HG03558 (cell line): ENCODE measurements at regions not wholly inside any gene's neighbourhood (a gene's known extent, or its start where the extent isn't known, plus 50 kb on each side); places are given as distances from the start of the nearest gene placed in this dataset.
A peak's percentile ranks its signal among the peaks of the same experiment; 100 is the strongest.

ENCODE experiments used
- ATAC-seq: cut with Tn5 transposase; IDR thresholded peaks from one replicate; pipeline ENCODE4 v1.9.1; 2021; ENCODE audit warnings: moderate number of reproducible peaks; ENCODE audit not compliant: unreplicated experiment; ENCODE audit errors: extremely low read depth

DNA sequence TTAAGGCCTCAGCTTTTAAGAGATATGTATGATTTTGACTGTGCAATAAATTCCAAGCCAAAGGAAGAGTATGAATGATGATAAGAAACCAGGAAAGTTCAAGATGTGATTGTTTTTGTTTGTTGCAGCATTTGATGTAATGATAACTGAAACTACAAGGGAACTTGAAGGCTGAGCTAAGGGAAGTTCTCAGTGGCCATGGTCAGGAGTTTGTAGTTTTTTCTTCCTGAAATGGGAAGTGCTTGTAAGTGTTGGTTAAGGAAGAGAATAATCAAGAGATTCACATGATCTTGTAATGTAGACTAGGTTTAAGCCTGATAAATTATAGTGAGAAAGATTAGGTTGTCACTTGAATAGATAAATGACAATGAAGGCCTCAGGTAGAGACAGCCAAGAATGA is 53.4 kb downstream of the PTCHD4 start:
- ATAC-seq: no peak

DNA sequence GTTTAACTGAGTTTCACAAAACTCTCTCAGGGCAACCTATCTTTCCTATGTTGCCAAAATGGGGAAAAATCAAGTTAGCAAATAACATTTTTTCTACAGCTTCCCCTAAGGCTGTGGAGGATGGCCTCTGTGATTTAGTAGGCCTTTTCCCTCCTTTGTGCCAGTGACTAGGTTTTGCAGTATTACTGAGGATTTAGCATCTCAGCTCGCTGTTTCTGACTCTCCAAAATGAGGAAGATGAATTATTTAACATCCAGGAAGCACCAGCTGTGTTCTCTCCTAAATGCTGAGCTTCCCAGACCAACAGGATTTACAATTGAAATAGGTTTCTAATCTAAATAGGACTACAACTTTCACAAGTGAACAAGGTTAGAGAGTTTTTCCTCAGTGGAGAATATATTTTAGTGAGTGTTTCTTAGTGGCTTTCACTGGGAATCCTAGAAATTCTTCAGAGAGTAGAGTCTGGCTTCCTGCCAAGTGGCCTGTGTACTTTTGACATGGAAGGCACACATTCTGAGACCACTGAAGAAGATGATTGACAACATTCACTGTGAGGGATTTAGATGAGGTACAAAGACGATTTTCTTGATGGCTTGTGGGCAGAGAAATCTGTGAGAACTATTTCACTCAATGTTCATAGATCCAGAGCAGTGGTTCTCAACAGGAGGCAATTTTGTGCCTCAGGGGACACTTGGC is 62.4 kb downstream of the PTCHD4 start:
- no peak for ATAC-seq

DNA sequence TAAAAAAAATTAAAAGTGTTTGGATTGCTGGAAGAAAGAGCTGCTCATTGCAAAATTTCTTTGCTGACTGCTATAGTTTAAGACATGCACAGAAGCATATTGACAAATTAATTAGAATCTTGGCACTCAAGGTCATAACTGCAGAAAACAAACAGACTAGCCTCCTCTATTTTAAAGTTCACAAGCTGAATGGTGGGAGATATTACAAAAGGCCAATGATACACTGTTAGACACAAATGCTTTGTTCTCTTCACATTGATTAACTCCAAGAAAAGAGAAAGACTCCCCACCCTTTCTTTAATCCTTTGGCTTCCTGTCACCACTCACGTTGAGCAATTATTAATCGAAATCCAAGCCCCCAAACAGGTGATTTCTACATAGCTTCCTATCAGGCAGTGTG is 69.1 kb downstream of the PTCHD4 start:
- ATAC-seq: no peak

DNA sequence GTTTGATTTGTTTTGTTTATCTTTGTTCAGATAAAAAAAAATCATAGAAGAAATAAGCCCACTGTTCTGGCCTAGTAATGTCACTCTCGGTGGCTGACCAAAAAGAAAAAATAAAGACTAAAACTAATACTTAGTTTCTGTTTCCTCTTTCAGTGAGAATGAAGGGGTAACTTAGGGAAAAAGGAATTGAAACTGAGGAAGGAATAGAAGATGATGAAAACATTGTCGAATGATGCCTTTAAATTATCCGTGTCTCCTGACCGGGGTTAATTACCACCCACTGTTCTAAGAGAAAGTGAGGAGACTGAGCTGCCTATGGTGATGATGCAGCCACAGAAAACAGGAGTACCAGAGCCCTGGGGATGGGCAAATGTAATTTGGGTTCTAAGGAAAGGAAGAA is 73.1 kb downstream of the PTCHD4 start:
- no peak for ATAC-seq

DNA sequence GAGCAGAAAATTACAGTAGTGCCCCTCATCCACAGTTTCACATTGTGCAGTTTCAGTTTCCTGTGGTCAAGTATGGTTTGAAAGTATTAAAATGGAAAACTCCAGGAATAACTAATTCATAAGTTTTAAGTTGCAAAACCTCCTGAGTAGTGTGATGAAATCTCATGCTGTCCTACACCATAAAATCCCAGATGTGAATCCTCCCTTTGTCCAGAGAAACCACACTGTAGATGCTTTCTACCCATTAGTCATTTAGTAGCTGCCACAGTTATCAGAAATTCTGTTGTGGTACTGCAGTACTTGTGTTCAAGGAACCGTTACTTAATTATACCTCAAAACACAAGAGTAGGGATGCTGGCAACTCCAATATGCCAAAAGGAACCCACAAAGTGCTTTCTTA is 74.7 kb downstream of the PTCHD4 start:
- ATAC-seq: no peak

DNA sequence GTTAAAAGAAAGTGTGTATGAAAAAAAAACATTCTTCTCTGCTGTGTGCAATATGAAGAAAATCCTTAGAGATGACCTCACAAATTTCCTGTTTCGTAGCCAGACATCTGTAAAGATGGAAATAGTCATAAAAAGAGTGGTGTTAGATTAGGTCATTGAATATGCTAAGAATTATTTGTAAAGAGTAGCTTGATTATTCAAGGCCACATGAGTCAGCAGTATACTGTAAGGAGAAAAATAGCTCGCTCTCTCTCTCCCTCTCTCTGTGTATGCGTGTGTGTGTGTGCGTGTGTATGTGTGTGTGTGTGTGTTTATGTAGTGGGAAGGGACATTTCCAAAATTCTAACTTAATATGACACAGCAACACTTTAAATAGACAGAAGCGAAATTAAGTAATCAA is 78.8 kb downstream of the PTCHD4 start:
- ATAC-seq: no peak

DNA sequence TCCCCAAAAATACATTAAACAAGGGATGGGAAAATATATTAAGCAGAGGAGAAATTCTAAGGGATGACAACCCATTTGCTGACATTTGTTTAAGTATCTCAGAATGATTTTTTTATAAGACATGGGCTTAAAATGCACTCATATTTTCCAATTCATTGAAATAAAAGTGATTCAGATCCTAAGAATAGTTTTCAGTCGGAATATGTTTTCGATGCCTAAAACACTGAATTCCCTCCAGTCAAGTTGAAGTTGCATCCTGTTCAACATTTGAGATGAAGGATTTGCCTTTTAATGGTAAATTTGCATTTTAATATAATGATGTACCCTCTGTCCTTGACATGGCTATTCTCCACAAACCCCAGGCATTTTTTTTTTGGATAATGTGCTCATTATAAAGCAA is 79.3 kb downstream of the PTCHD4 start:
- no peak for ATAC-seq

DNA sequence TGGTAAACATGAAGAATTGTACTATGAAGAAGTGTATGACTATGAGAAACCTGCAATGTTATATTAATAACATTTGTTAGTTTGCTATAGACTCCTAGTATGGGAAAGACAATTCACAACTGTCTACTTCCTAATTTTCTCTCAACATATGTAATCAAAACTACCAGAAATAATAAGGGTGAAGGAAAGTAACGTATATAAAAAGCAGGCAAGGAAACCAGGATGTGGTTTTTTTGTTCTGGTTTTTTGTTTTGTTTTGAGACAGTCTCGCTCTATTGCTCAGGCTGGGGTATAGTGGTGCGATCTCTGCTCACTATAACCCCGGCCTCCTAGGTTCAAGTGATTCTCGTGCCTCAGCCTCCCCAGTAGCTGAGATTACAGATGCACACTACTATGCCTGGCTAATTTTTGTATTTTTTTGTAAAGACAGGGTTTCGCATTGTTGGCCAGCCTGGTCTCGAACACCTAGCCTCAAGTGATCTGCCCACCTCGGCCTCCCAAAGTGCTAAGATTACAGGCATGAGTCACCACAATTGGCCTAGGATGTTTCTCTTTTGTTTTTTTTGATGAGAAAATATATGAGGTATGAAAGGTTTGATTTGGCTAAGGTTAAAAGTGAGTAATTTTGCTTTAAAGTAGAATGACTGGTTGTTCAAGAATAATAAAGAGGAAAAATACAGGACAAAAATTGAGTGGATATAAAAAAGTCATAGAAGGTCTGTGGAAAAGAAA is 83.1 kb downstream of the PTCHD4 start:
- no peak for ATAC-seq

DNA sequence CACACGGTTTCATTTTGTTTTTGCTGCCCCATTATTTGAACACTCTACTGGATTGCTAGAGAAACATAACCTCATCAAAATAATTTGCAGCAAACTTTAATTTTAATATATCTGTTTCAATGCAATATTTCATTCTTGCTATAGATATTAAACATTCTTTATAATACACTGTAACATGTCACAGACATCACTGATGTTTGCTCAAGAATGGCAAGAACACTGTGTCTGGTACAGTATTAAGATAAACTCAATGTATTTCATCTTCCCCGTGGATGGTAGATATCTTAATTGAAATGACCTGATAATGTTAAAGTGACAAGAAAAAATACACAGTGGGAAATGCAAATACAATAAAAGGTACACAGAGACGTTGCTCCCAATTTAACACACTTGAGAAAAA is 86.0 kb downstream of the PTCHD4 start:
- no peak for ATAC-seq

DNA sequence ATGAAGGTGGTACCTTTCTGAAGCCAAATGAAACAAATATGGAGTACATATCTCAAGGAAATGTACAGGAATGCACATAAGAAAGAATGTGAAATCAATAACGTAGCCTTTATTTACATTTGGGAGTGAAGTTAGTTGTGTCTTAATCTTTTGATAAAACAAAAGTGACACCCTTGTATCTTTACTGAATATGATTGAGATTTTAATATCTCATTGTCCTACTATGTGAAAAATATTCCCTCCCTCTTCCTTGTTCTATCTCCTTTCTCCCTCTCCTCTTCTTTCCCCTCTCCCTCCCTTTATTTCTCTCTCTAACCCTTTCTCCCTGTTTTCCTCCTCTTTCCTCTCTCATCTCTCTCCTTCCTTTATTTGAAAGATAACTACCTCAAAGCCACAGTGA is 89.1 kb downstream of the PTCHD4 start:
- no peak for ATAC-seq

DNA sequence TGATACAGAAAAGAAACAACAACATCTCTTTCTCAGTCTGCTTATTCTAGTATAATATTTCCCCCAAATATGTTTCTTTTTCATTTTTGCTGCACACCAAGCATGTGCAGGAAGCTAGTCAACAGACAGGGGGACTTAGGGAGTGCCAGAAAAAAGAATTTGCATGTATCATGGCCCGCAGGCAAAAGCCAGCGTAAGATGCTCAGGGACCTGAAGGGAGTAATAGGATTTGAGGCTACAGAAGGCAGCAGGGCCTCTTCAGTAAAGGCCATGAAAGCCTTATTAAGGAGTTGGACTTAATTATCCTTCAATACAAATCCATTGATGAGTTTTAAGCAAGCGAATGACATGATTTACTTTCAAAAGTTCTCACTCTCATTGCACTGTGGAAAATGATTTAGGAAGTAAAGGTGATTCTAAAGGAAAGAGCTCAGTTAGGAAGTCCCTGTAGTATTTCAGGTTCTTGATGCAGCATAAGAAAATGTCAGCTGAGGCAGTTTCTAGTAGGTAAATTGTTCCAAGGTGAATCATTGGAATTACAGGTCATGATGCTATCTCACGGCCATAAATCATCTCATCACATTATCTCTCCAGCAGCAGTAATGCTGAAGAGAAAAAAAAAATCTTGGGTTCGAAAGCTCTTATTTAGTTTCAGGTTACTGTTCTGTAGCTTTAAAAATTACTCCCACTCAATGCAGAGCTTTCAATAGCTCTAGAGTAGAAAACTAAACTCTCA is 94.8 kb downstream of the PTCHD4 start:
- no peak for ATAC-seq

DNA sequence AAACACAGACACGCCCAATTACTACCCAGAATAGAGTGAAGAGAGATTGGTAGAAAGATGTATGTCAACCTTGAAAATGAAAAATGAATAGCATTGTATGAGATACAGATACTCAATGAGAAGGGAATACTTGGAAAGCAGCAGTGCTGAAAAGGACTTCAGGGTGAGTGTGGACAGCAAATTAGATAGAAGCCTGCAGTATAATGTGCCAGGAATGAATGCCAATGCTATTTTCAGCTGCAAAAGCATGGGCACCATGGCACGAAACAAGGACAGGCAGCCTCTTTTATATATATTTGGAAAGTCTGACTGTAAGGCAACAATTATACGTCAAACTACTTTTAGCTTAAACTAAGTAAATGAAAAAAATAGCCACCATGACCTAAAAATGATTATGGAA is 118.2 kb downstream of the PTCHD4 start:
- no peak for ATAC-seq

DNA sequence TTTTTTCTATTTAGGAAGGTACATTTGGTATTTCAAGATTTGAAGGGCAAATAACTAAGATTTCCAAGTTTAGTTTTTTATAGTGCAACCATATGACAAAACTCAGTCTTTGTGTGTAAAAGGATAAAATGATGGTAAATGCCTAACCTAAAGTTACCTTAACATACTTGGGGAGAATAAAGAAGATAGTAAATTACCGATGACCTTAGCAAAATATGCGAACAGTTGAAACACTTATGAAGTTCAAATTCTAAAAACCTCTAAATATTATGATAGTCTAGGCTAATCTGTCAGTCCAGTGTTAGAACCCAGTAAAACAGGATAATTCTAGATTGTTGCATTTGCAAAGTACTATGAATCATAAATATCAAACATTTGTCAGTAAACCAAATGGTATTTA is 127.5 kb downstream of the PTCHD4 start:
- ATAC-seq: no peak

DNA sequence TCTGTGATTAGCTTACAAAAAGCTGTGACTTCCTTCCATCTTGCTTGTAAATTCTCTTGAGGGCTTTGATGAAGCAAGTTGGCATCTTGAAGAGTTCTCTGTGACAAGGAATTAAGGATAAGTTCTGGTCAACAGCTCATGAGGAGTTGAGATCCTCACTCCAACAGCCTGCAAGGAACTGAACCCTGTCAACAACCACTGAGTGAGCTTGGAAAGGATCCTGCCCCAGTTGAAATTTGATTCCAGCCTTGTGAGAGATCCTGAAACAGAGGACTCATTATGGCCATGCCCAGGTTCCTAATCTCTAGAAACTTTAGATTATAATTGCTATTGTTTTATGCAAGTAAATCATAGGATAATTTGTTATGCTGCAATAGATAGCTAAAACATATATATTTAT is 133.7 kb downstream of the PTCHD4 start:
- no peak for ATAC-seq

DNA sequence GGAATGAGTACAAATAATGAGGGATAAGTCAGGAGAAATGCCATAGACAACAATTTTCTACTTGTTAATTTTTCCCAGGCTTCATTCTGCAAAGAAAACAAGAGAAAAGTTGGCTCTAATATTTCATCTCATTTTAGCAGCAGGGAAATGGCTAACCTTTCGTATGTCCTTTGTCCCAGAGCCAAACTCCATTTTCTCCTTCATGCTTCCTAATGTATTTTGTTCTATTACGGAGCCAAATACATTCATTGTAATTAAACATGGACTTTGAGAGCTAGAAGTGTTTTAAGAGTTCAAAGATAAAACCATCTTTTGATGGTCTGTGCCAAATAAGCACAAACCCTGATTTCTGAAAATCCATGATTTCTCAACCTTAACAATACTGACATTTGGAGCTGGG is 136.9 kb downstream of the PTCHD4 start:
- ATAC-seq: no peak

DNA sequence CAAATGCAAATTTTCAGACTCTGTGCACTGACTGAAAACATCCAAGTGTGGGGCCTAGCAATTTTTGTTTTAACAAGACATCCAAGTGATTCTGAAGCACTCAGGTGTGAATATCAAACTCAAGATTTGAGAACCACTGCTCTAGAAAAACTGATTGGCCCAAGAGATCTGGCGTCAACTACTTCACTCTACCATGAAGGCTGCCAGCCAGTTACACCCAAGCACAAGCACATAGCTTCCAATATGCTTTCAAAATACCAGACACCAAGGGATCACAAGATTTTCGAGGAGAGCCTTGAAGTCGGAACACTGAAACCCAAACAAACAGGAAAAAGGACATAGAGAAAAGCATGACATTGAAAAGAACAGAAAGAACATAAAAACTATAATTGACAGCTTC is 140.2 kb downstream of the PTCHD4 start:
- no peak for ATAC-seq

DNA sequence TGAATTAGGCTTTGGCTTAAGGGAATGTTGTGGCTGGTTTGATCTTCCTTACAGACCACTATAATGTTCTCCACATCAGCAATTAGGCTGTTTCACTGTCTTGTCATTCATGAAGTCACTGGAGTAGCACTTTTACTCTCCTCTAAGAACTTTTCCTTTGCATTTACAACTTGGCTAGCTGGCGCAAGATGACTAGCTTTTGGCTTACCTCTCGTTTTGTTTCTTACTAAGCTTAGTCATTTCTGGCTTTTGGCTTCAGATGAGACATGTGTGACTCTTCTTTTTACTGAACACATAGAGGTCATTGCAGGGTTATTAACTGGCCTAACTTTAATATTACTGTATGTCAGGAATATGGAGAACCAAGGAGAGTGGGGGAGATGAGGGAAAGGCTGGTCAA is 143.2 kb downstream of the PTCHD4 start:
- peak; percentile 69 for ATAC-seq

DNA sequence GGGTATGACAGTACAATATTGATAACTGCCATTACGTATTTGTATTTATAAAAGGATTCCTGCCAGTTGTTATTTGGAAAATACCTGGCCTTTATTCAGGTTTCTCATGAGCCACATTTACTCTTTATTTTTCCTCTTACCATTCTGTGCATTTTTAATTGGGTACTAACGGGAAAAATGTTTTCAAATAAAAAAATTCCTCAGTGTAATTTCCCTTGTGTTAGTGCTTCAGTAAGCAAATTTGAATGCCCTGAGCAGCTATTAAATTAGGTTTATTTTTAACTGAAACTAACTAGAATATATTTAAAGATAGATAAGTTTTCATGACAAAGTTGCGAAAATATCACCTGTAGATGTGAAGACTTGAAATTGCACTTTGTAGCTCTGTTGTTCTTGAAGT is 146.0 kb downstream of the PTCHD4 start:
- ATAC-seq: no peak

DNA sequence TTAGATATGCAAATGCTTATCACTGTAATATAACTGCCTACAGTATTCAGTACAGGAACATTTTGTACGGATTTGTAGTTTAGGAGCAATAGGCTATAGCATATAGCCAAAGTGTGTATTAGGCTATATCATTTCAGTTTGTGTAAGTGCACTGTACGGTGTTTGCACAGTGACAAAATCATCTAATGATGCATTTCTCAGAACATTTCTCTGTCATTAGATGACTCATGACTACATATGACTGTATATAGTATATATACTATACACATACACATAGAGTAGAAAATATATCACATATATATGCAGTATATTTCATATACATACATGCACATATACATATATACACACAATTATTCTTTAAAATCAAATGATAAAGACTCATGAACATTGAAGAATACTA is 158.4 kb downstream of the PTCHD4 start:
- ATAC-seq: no peak

DNA sequence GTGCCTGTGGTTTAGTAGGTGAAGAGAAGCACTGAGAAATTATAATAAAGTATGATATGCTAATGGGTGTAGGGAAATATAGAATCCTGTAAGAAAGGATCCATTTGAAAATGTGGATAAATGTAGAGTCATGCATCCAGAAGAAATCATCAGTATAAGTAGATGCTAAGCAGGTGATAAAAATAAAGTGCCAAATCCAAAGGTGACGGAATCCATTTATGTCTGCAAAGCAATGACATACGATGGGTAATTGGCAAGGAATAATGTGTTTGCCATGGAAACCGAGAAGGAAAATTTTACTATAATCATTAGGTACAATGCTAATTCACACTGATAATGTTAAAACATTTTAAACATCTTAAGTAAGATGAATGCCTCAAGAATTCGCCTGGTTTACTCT is 163.0 kb downstream of the OPN5 start:
- ATAC-seq: no peak

DNA sequence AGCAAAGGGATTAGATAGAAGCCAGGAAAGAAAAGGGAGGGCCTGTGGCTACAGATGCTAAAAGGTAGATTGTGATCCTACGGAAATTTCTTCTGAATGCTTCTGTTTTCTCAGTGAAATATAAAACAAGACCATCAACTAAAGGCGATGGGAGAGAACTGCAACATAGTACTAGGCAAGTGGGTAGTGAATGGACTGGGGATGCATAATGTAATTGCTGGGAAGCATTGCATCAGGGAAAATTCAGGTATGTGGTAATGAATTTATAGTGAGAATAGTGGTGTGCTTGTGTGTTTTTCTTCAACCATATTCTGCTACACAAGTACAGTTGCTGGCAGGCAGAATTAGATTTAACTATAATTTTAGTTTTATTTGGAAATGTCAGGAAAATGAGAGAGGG is 156.6 kb downstream of the OPN5 start:
- no peak for ATAC-seq

DNA sequence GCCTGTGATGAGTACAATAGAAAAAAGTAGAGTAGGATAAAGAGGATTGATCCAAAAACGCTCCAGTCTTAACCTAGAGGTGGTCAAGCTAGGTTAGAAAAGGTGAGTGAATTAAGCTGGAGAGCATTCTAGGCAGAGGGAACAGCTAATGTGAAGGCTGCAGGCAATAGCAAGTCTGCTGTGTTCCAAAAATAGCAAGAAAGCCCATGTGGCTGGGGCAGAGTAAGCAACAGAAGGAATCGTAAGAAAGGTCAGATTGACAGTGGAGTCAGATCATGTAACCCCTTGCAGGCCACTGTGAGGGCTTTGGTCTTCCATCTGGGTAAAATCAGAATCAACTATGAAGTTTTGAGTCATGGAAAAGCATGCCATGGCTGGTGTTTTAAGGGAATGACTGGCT is 155.0 kb downstream of the OPN5 start:
- no peak for ATAC-seq
